B cell (primary cell): ENCODE measurements at regions not wholly inside any gene's neighbourhood (a gene's known extent, or its start where the extent isn't known, plus 50 kb on each side); places are given as distances from the start of the nearest gene placed in this dataset.

ENCODE experiments used
- ATAC-seq: fragments of 200-7000 bp; cut with Tn5 transposase; one replicate; pipeline ENCODE4 v1.10.0; 2021; ENCODE audit warnings: low read depth, mild to moderate bottlenecking, moderate number of reproducible peaks, moderate library complexity
- CTCF ChIA-PET: fragments of 350-600 bp; sonication (Branson Sonifier 250); formaldehyde crosslinking; loops from one replicate; lab custom pipeline; 2021; ENCODE audit warnings: antibody characterized with exemption, inconsistent platforms; lab: Charles Lee
- POLR2A ChIA-PET: fragments of 350-600 bp; sonication (Branson Sonifier 250); formaldehyde crosslinking; loops from one replicate; lab custom pipeline; 2021; ENCODE audit warnings: antibody characterized with exemption; lab: Charles Lee
- DNase-seq: peaks from one replicate; pipeline ENCODE4 v3.0.0; 2013
- H2AFZ ChIP-seq: 2 replicates; pipeline ENCODE4 v1.6.1; 2012; ENCODE audit warnings: mild to moderate bottlenecking, low read depth, low read length; ENCODE audit not compliant: insufficient read depth, poor library complexity, severe bottlenecking
- H3K27ac ChIP-seq, 2 donors: 1 replicate in 1 of 2; 2 replicates in 1 of 2; pipeline ENCODE4 v1.5.1; 2012 to 2013; ENCODE audit warnings: low read length in 2 of 2, mild to moderate bottlenecking in 2 of 2, moderate library complexity in 1 of 2
- H3K27me3 ChIP-seq, 4 experiments: fragments of 200-600 bp in 1 of 4; sonication (generic) in 1 of 4; replicated peaks in 1 of 4; 1 replicate in 2 of 4; 2 replicates in 2 of 4; pipeline versions ENCODE4 v1.6.1 to v1.7.0; 2013 to 2016; ENCODE audit warnings: low read length in 3 of 4, mild to moderate bottlenecking in 2 of 4, mixed read lengths in 1 of 4, moderate library complexity in 1 of 4; ENCODE audit not compliant: insufficient read depth in 4 of 4, control insufficient read depth in 3 of 4; ENCODE audit errors: control extremely low read depth in 1 of 4
- H3K36me3 ChIP-seq, 2 experiments: replicated peaks in 1 of 2; 1 replicate in 1 of 2; 2 replicates in 1 of 2; pipeline versions ENCODE4 v1.6.1 to v1.7.1; 2013; ENCODE audit warnings: low read length in 1 of 2; ENCODE audit not compliant: insufficient read depth in 2 of 2, control insufficient read depth in 1 of 2; ENCODE audit errors: control extremely low read depth in 1 of 2, extremely low read depth in 1 of 2
- H3K4me1 ChIP-seq, 2 donors: fragments of 200-600 bp in 1 of 2; sonication (generic) in 1 of 2; 1 replicate in 1 of 2; 2 replicates in 1 of 2; pipeline versions ENCODE4 v1.5.1 to v1.6.1; 2013 to 2017; ENCODE audit warnings: low read length in 2 of 2; ENCODE audit not compliant: control insufficient read depth in 2 of 2, insufficient read depth in 2 of 2
- H3K4me2 ChIP-seq: replicated peaks from 2 replicates; pipeline ENCODE3; 2012; ENCODE audit warnings: mild to moderate bottlenecking, low read depth, low read length; ENCODE audit not compliant: poor library complexity, severe bottlenecking
- H3K4me3 ChIP-seq, 5 experiments: fragments of 200-600 bp in 1 of 5; sonication (generic) in 1 of 5; 1 replicate in 3 of 5; 2 replicates in 2 of 5; pipeline versions ENCODE4 v1.5.1 to v1.7.0; 2011 to 2016; ENCODE audit warnings: low read length in 4 of 5, mild to moderate bottlenecking in 4 of 5, low read depth in 2 of 5, control low read depth in 1 of 5, moderate library complexity in 1 of 5; ENCODE audit not compliant: insufficient read depth in 1 of 5; ENCODE audit errors: control extremely low read depth in 1 of 5, extremely low read depth in 1 of 5
- H3K79me2 ChIP-seq: fragments of 200-600 bp; sonication (generic); one replicate; pipeline ENCODE4 v1.6.0; 2016; ENCODE audit warnings: low read length; ENCODE audit not compliant: control insufficient read depth, insufficient read depth
- H3K9ac ChIP-seq: fragments of 200-600 bp; sonication (generic); 2 replicates; pipeline ENCODE4 v1.6.1; 2017; ENCODE audit warnings: mild to moderate bottlenecking, low read length, moderate library complexity
- H3K9me3 ChIP-seq, 3 donors: one replicate each; pipeline versions ENCODE4 v1.6.1 to v1.7.1; 2013; ENCODE audit warnings: low read length in 2 of 3; ENCODE audit not compliant: control insufficient read depth in 2 of 3, insufficient read depth in 1 of 3; ENCODE audit errors: control extremely low read depth in 1 of 3
- H4K20me1 ChIP-seq: 2 replicates; pipeline ENCODE4 v1.6.0; 2012; ENCODE audit warnings: mild to moderate bottlenecking, low read length; ENCODE audit not compliant: insufficient read depth, control insufficient read depth, poor library complexity, severe bottlenecking
- H3K27ac Mint-ChIP-seq: one replicate; pipeline ENCODE4 v1.8.0; 2021; ENCODE audit warnings: mixed read lengths
- H3K27me3 Mint-ChIP-seq: one replicate; pipeline ENCODE4 v1.8.0; 2021; ENCODE audit warnings: mixed read lengths
- H3K4me1 Mint-ChIP-seq: one replicate; pipeline ENCODE4 v1.8.0; 2021; ENCODE audit warnings: mixed read lengths
- H3K4me3 Mint-ChIP-seq: one replicate; pipeline ENCODE4 v1.8.0; 2021; ENCODE audit warnings: mixed read lengths
- H3K9me3 Mint-ChIP-seq: one replicate; pipeline ENCODE4 v1.8.0; 2022; ENCODE audit warnings: mixed read lengths; ENCODE audit not compliant: insufficient read depth
- EZH2 ChIP-seq: IDR thresholded peaks from 2 replicates; pipeline ENCODE4 v1.6.1; 2012; ENCODE audit warnings: borderline replicate concordance, low read depth, mild to moderate bottlenecking, moderate library complexity, low read length; ENCODE audit not compliant: insufficient read depth, poor library complexity, severe bottlenecking
- WGBS: methylation state at CpG from one replicate; pipeline ENCODE4 v1.1.5; 2013; ENCODE audit warnings: missing lambda C conversion rate; ENCODE audit not compliant: insufficient coverage; 5-methylcytosine and 5-hydroxymethylcytosine counted together
- intact Hi-C: fragments of 100-400 bp; cut with micrococcal nuclease; formaldehyde crosslinking; loops from one replicate; pipeline ENCODE4 v1.10.0; 2022
- TF ChIP-seq, protein P1 (sequence below): fragments of 200-600 bp; IDR thresholded peaks from one replicate; pipeline ENCODE4 v1.8.0; 2022; ENCODE audit warnings: antibody characterized with exemption, mild to moderate bottlenecking

DNA sequence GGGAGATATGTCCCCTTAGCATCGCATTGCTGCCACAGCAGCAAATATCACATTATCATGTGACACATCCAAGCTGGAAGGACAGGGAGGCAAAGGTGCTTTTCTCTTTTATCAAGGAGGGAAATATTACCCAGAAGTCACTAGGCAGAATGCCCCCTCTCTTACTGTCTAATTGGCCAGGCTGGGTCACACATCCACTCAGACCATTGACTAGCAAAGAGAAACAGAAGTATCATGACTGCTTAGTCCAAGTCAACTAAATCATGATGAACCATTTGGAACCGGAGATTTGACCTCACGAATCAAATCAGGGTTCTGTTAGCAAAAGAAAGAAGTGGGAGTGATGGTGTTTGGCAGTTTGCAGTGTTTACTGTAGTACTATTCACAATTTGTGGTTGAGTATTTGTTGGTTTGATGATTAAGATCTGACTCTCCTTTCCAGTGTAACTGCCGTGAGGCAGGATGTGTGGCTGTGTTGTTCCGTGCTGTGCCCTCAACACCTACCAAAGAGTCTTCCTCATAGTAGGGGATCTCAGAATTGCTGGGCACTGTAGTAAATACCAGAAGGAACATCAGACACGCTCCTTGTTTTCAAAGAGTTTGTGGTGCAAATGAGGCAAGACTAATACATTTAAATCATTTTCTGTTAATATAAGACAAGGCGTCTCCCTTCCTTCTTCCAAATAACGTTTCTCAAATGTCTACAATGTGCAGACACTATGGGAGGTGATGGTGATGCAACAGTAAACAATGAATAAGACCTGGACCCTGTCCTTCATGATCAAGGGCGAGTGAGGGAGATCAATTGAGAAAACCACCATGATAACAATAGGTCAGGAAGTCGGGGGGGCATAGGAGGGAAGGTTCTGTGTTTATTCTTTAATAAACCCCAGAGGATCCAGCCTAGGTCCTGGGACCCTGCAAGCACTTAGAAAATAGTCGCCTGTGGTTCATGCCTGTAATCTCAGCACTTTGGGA lies 194.4 kb upstream of the CRY1 start:
- no peak for DNase-seq
- no peak for ATAC-seq
- H3K4me1 Mint-ChIP-seq, result no peaks in the 10 kb centered on the region
- Histone ChIP-seq H3K27me3 (peaks cover 0 to 2% (median 0%) of the 10 kb centered on the region in 4 experiments), H3K9ac (no peak overlapping the region), H3K4me1 (no peaks in the 10 kb centered on the region), H4K20me1 (no peaks in the 10 kb centered on the region), H3K4me3 (no peak overlapping the region), H2AFZ (no peak overlapping the region), H3K27ac (no peak overlapping the region), H3K36me3 (no peaks in the 10 kb centered on the region), H3K79me2 (no peaks in the 10 kb centered on the region), H3K4me2 (no peak overlapping the region), H3K9me3 (peaks cover 0 to 4% (median 4%) of the 10 kb centered on the region in 3 donors)
- ChIA-PET POLR2A (no interaction called here), CTCF (no interaction called here)
- no peak overlapping the region for H3K4me3 Mint-ChIP-seq
- WGBS, result 58% methylated on average over 3 of the region's 11 CpGs
- TF ChIP-seq, protein P1, sequence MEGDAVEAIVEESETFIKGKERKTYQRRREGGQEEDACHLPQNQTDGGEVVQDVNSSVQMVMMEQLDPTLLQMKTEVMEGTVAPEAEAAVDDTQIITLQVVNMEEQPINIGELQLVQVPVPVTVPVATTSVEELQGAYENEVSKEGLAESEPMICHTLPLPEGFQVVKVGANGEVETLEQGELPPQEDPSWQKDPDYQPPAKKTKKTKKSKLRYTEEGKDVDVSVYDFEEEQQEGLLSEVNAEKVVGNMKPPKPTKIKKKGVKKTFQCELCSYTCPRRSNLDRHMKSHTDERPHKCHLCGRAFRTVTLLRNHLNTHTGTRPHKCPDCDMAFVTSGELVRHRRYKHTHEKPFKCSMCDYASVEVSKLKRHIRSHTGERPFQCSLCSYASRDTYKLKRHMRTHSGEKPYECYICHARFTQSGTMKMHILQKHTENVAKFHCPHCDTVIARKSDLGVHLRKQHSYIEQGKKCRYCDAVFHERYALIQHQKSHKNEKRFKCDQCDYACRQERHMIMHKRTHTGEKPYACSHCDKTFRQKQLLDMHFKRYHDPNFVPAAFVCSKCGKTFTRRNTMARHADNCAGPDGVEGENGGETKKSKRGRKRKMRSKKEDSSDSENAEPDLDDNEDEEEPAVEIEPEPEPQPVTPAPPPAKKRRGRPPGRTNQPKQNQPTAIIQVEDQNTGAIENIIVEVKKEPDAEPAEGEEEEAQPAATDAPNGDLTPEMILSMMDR, result no peak
- TF ChIP-seq EZH2, result no peak
- H3K9me3 Mint-ChIP-seq, result peaks cover 2% of the 10 kb centered on the region
- intact Hi-C loops, result no loop called here
- peaks cover 11% of the 10 kb centered on the region for H3K27me3 Mint-ChIP-seq
- H3K27ac Mint-ChIP-seq, result no peak overlapping the region
